ENCODE measurements at regions not wholly inside any gene's neighbourhood (a gene's known extent, or its start where the extent isn't known, plus 50 kb on each side); places are given as distances from the start of the nearest gene placed in this dataset.
A peak's percentile ranks its signal among the peaks of the same experiment; 100 is the strongest.

- DNase-seq (ENCODE audit: low read depth, low spot score), result peak; percentile 60
- no peak overlapping the region for H3K4me3 ChIP-seq (ENCODE audit: low read depth, low read length)
- ChIA-PET CTCF (interaction anchor here (3.0 to 4.9 kb wide), 3 partner anchors 12 to 1259 kb away, joined by 12 to 51 read pairs (median 17); no protein-coding TSS in a partner anchor), POLR2A (interaction anchor here (0.6 kb wide), 1 partner anchor 44 kb away, joined by 3 read pairs; no protein-coding TSS in a partner anchor)
- no peak for TF ChIP-seq CTCF (IDR thresholded peaks at IDR 0.05; ENCODE audit: insufficient read depth, low read length, missing control alignments)
Observed at GRCh38 chr6:53984163-53984562, 127.1 kb upstream of the MLIP start.

GRCh38 chr6:53984581-53984980, 126.7 kb upstream of the MLIP start:
- no peak for DNase-seq (ENCODE audit: low read depth, low spot score)
- no peak for TF ChIP-seq CTCF (IDR thresholded peaks at IDR 0.05; ENCODE audit: insufficient read depth, low read length, missing control alignments)
- ChIA-PET CTCF (interaction anchor here (2.3 to 4.9 kb wide), 4 partner anchors 11 to 1259 kb away, joined by 12 to 51 read pairs (median 16); no protein-coding TSS in a partner anchor), POLR2A (interaction anchor here (0.6 kb wide), 1 partner anchor 43 kb away, joined by 3 read pairs; no protein-coding TSS in a partner anchor)
- H3K4me3 ChIP-seq (ENCODE audit: low read depth, low read length), result no peak overlapping the region

GRCh38 chr6:53985366-53985765, 125.9 kb upstream of the MLIP start:
- POLR2A ChIA-PET, result no interaction called here
- CTCF ChIA-PET, result interaction anchor here (0.6 to 4.9 kb wide), 33 partner anchors 10 to 1272 kb away, joined by 3 to 51 read pairs (median 5); no protein-coding TSS in a partner anchor
- DNase-seq (ENCODE audit: low read depth, low spot score), result no peak

GRCh38 chr6:53986165-53986720, 125.0 kb upstream of the MLIP start:
- no peak for DNase-seq (ENCODE audit: low read depth, low spot score)
- TF ChIP-seq CTCF (IDR thresholded peaks at IDR 0.05; ENCODE audit: insufficient read depth, low read length, missing control alignments), result peak; percentile 68
- no peak overlapping the region for H3K4me3 ChIP-seq (ENCODE audit: low read depth, low read length)
- POLR2A ChIA-PET, result no interaction called here
- CTCF ChIA-PET, result interaction anchor here (0.6 to 4.9 kb wide), 56 partner anchors 10 to 1459 kb away, joined by 3 to 51 read pairs (median 4); no protein-coding TSS in a partner anchor

More at GRCh38 chr6:53985366-53985765, 125.9 kb upstream of the MLIP start:
- no peak overlapping the region for H3K4me3 ChIP-seq (ENCODE audit: low read depth, low read length)
- TF ChIP-seq CTCF (IDR thresholded peaks at IDR 0.05; ENCODE audit: insufficient read depth, low read length, missing control alignments), result no peak

- ChIA-PET CTCF (interaction anchor here (0.7 to 4.9 kb wide), 48 partner anchors 9 to 1459 kb away, joined by 3 to 51 read pairs (median 4); no protein-coding TSS in a partner anchor), POLR2A (no interaction called here)
- H3K4me3 ChIP-seq (ENCODE audit: low read depth, low read length), result no peak overlapping the region
- TF ChIP-seq CTCF (IDR thresholded peaks at IDR 0.05; ENCODE audit: insufficient read depth, low read length, missing control alignments), result no peak
- no peak for DNase-seq (ENCODE audit: low read depth, low spot score)
Observed at GRCh38 chr6:53986721-53987521, 124.3 kb upstream of the MLIP start.

GRCh38 chr6:53987522-53987888, 123.7 kb upstream of the MLIP start:
- CTCF ChIA-PET, result interaction anchor here (1.1 to 4.9 kb wide), 14 partner anchors 13 to 1256 kb away, joined by 3 to 51 read pairs (median 8); no protein-coding TSS in a partner anchor
- TF ChIP-seq CTCF (IDR thresholded peaks at IDR 0.05; ENCODE audit: insufficient read depth, low read length, missing control alignments), result no peak
- no peak for DNase-seq (ENCODE audit: low read depth, low spot score)
- POLR2A ChIA-PET, result no interaction called here
- H3K4me3 ChIP-seq (ENCODE audit: low read depth, low read length), result no peak overlapping the region
